Activated CD4-positive, alpha-beta T cell treated with anti-CD3 and anti-CD28 coated beads for 36 hours (primary cell): ENCODE measurements at regions not wholly inside any gene's neighbourhood (a gene's known extent, or its start where the extent isn't known, plus 50 kb on each side); places are given as distances from the start of the nearest gene placed in this dataset.

Source experiments
- ATAC-seq: fragments of 200-7000 bp; cut with Tn5 transposase; one replicate; pipeline ENCODE4 v1.10.0; 2021; ENCODE audit warnings: mild to moderate bottlenecking, moderate library complexity
- CTCF ChIA-PET: fragments of 350-600 bp; sonication (Branson Sonifier 250); formaldehyde crosslinking; loops from one replicate; lab custom pipeline; 2021; ENCODE audit warnings: antibody characterized with exemption; lab: Charles Lee
- POLR2A ChIA-PET: fragments of 350-600 bp; sonication (Branson Sonifier 250); formaldehyde crosslinking; loops from one replicate; lab custom pipeline; 2021; ENCODE audit warnings: antibody characterized with exemption, inconsistent platforms; lab: Charles Lee
- DNase-seq: peaks from one replicate; pipeline ENCODE4 v3.0.0-alpha.2; 2020
- H3K27ac Mint-ChIP-seq: one replicate; pipeline ENCODE4 v1.8.0; 2021; ENCODE audit warnings: mixed read lengths
- H3K27me3 Mint-ChIP-seq: one replicate; pipeline ENCODE4 v1.8.0; 2021; ENCODE audit warnings: mixed read lengths
- H3K36me3 Mint-ChIP-seq: one replicate; pipeline ENCODE4 v1.8.0; 2021; ENCODE audit warnings: low read depth, mixed read lengths
- H3K4me1 Mint-ChIP-seq: one replicate; pipeline ENCODE4 v1.8.0; 2021; ENCODE audit warnings: mixed read lengths
- H3K4me3 Mint-ChIP-seq: one replicate; pipeline ENCODE4 v1.8.0; 2021; ENCODE audit warnings: mild to moderate bottlenecking, moderate library complexity, mixed read lengths
- H3K9me3 Mint-ChIP-seq: one replicate; pipeline ENCODE4 v1.8.0; 2021; ENCODE audit warnings: low read depth, mixed read lengths
- intact Hi-C, 2 experiments: fragments of 100-400 bp; cut with DNase I in 1 of 2; cut with micrococcal nuclease in 1 of 2; formaldehyde crosslinking; loops; one replicate each; pipeline versions ENCODE4 v1.14.2 to v1.15.1; 2022 to 2024; cut with DNase I, micrococcal nuclease

DNA sequence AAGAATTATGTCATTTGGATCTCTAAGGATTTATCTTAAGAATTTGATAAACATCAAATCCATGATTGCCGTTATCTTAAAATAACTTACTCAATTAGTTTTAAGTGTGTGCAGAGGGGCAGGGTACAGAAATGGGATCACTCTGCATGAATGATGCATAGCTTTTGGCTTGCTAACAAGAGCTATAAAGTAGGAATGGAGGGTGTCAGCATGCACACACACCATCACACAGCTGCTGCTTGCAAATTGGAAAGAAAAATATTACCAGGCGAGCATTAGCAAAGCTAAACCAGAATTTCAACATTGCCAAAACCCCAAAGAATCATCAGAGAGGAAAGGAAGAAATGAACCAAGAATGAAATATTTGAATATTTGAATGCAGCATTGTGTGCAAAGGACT lies 580.6 kb downstream of the LMO7 start:
- intact Hi-C loops = no loop called here
- Mint-ChIP-seq H3K36me3 (no peaks in the 10 kb centered on the region), H3K4me1 (no peaks in the 10 kb centered on the region), H3K9me3 (no peaks in the 10 kb centered on the region), H3K4me3 (no peak overlapping the region), H3K27ac (no peak overlapping the region), H3K27me3 (no peaks in the 10 kb centered on the region)
- DNase-seq = no peak
- ATAC-seq = no peak
- ChIA-PET CTCF (no interaction called here), POLR2A (interaction anchor here (0.5 kb wide), 1 partner anchor 16 kb away, joined by 5 read pairs; no protein-coding TSS in a partner anchor)

DNA sequence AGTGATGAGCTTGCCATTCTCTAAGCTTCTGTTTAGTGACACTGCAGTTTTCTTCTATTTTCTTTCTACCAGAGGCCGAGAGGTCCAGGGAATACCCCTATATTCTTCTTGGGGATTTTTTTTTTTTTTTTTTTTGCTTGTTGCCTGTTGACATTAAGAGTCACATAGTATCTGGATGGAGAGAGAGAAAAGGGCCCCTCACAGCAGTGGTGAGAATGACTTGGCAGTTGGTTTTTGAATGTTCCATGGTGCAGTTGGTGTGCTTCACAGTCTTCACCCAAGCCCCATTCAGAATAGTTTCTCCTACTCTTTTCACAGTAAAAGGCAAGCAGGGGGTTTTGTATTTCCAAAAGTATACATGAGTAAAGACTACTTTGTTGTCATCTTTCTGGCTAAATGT lies 577.9 kb downstream of the LMO7 start:
- DNase-seq (no peak), ATAC-seq (no peak)
- ChIA-PET POLR2A (interaction anchor here (0.6 kb wide), 1 partner anchor 327 kb away, joined by 3 read pairs; no protein-coding TSS in a partner anchor), CTCF (no interaction called here)
- Mint-ChIP-seq H3K4me1 (no peaks in the 10 kb centered on the region), H3K4me3 (no peak overlapping the region), H3K27me3 (no peaks in the 10 kb centered on the region), H3K27ac (no peak overlapping the region), H3K9me3 (no peaks in the 10 kb centered on the region), H3K36me3 (no peaks in the 10 kb centered on the region)
- intact Hi-C loops = no loop called here

- no peak overlapping the region for H3K27ac Mint-ChIP-seq
- POLR2A ChIA-PET = interaction anchor here (0.6 kb wide), 1 partner anchor 326 kb away, joined by 3 read pairs; no protein-coding TSS in a partner anchor
- no peaks in the 10 kb centered on the region for H3K36me3 Mint-ChIP-seq
- no peaks in the 10 kb centered on the region for H3K9me3 Mint-ChIP-seq
- DNase-seq = no peak
- CTCF ChIA-PET = no interaction called here
- ATAC-seq = no peak
- intact Hi-C loops = no loop called here
- H3K27me3 Mint-ChIP-seq = no peaks in the 10 kb centered on the region
- H3K4me1 Mint-ChIP-seq = no peaks in the 10 kb centered on the region
- H3K4me3 Mint-ChIP-seq = no peak overlapping the region
These were observed 577.3 kb downstream of the LMO7 start for GRCh38 chr13:76213423-76213904.

DNA sequence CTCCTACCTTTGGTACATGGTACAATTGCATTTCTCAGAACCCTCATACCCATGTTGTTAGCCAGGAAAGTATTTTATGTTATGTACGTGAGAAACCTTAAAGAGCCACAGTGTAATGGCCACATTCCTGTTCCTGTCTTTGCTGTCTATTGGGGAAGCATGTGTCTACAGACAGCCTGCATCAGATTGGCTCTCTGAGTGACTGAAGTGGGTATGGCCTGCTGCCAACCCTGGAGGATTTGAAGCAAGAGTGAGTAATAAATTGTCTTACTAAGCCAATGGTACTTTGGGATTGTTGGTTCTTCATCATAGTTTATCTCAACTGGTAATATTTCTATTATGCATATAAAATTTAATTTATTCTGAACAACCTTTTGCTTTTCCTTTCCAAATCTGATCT lies 574.1 kb downstream of the LMO7 start:
- Mint-ChIP-seq H3K27ac (no peak overlapping the region), H3K4me3 (no peak overlapping the region), H3K9me3 (no peaks in the 10 kb centered on the region), H3K4me1 (no peaks in the 10 kb centered on the region), H3K27me3 (no peaks in the 10 kb centered on the region), H3K36me3 (no peaks in the 10 kb centered on the region)
- DNase-seq = no peak
- intact Hi-C loops = no loop called here
- ChIA-PET CTCF (interaction anchor here (0.8 to 1.1 kb wide), 2 partner anchors 10 to 17 kb away, joined by 3 read pairs; no protein-coding TSS in a partner anchor), POLR2A (no interaction called here)
- no peak for ATAC-seq

- POLR2A ChIA-PET = no interaction called here
- no peak for ATAC-seq
- CTCF ChIA-PET = no interaction called here
- no peak overlapping the region for H3K4me3 Mint-ChIP-seq
- no peak overlapping the region for H3K27ac Mint-ChIP-seq
- intact Hi-C loops = no loop called here
- no peaks in the 10 kb centered on the region for H3K9me3 Mint-ChIP-seq
- H3K27me3 Mint-ChIP-seq = peaks cover 2% of the 10 kb centered on the region
- no peaks in the 10 kb centered on the region for H3K4me1 Mint-ChIP-seq
- no peaks in the 10 kb centered on the region for H3K36me3 Mint-ChIP-seq
- no peak for DNase-seq
These were observed 562.5 kb downstream of the LMO7 start for GRCh38 chr13:76198568-76199163.

DNA sequence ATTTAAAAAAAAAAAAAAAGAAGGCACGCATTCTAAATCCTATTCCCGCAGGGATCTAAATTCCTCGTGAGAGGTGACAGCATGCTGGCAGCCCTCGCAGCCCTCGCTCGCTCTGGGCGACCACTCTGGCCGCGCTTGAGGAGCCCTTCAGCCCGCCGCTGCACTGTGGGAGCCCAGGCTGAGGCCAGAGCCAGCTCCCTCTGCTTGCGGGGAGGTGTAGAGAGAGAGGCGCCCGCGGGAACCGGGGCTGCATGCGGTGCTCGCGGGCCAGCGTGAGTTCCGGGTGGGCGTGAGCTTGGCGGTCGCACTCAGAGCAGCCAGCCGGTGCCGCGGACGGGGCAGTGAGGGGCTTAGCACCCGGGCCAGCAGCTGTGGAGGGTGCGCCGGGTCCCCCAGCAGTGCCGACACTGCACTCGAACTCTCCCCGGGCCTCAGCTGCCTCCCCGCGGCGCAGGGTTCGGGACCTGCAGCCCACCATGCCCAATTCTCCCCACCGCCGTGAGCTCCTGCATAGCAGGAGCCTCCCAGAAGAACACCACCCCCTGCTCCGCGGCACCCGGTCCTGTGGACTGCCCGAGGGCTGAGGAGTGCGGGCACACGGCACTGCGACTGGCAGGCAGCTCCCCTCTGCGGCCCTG lies 553.9 kb downstream of the LMO7 start:
- intact Hi-C loops = no loop called here
- H3K4me3 Mint-ChIP-seq = no peak overlapping the region
- CTCF ChIA-PET = no interaction called here
- H3K4me1 Mint-ChIP-seq = no peaks in the 10 kb centered on the region
- POLR2A ChIA-PET = no interaction called here
- no peak overlapping the region for H3K27ac Mint-ChIP-seq
- no peaks in the 10 kb centered on the region for H3K9me3 Mint-ChIP-seq
- no peaks in the 10 kb centered on the region for H3K36me3 Mint-ChIP-seq
- no peak for ATAC-seq
- peaks cover 2% of the 10 kb centered on the region for H3K27me3 Mint-ChIP-seq
- no peak for DNase-seq

- Mint-ChIP-seq H3K9me3 (no peaks in the 10 kb centered on the region), H3K4me1 (no peaks in the 10 kb centered on the region), H3K36me3 (no peaks in the 10 kb centered on the region), H3K4me3 (no peak overlapping the region), H3K27me3 (no peaks in the 10 kb centered on the region), H3K27ac (no peak overlapping the region)
- CTCF ChIA-PET = no interaction called here
- no peak for ATAC-seq
- POLR2A ChIA-PET = no interaction called here
- DNase-seq = no peak
- intact Hi-C loops = no loop called here
These were observed 540.0 kb downstream of the LMO7 start for GRCh38 chr13:76175961-76176725.

GRCh38 chr13:76168661-76169060 lies 532.5 kb downstream of the LMO7 start:
- Mint-ChIP-seq H3K4me3 (no peak overlapping the region), H3K36me3 (no peaks in the 10 kb centered on the region), H3K27ac (no peak overlapping the region), H3K4me1 (no peaks in the 10 kb centered on the region), H3K9me3 (no peaks in the 10 kb centered on the region), H3K27me3 (peaks cover 4% of the 10 kb centered on the region)
- no peak for ATAC-seq
- intact Hi-C loops = no loop called here
- POLR2A ChIA-PET = no interaction called here
- CTCF ChIA-PET = interaction anchor here (1.0 kb wide), 1 partner anchor 267 kb away, joined by 4 read pairs; no protein-coding TSS in a partner anchor
- no peak for DNase-seq

DNA sequence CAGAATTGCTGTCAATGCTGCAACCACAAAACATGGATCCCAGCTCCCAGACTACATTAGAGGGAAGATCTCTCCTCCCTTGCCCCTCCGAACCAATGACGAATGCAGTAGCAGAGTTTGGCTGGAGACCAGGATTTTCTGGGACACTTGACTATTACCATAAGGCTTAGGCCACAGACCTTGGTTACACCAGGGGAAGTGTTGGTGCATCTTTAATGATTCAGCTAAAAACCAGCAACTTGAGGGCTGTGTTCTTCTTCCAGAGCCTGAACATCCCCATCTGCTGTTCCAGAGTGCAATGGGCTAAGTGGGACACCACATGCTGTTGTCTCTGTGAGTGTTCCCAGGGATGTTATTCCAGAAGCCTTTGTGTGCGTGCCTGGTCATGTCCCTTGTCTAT lies 528.2 kb downstream of the LMO7 start:
- intact Hi-C loops = no loop called here
- ChIA-PET POLR2A (interaction anchor here (0.6 kb wide), 1 partner anchor 744 kb away, joined by 3 read pairs; no protein-coding TSS in a partner anchor), CTCF (no interaction called here)
- ATAC-seq (no peak), DNase-seq (no peak)
- H3K36me3 Mint-ChIP-seq = no peaks in the 10 kb centered on the region
- H3K4me3 Mint-ChIP-seq = no peak overlapping the region
- peaks cover 4% of the 10 kb centered on the region for H3K27me3 Mint-ChIP-seq
- no peaks in the 10 kb centered on the region for H3K9me3 Mint-ChIP-seq
- no peak overlapping the region for H3K27ac Mint-ChIP-seq
- H3K4me1 Mint-ChIP-seq = no peaks in the 10 kb centered on the region

DNA sequence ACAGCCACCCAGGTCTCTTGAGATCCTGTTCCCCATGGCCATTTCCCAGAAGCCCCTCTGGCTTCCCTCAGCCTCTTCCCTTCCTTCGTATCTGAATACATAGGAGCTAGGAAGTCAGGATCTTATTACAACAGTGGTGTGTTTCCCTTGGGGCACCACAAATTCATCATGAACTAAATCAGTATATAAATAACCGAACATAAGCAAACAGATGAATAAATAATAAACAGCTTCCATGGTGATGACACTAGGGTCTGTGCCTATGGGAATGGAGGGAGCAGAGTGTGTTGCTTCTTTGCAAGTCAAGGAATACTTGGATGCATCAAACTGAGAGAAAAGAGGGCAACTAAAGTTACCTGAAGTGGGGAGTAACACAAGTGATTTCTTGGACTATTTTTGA lies 527.6 kb downstream of the LMO7 start:
- no peak overlapping the region for H3K4me3 Mint-ChIP-seq
- H3K9me3 Mint-ChIP-seq = no peaks in the 10 kb centered on the region
- ATAC-seq (no peak), DNase-seq (no peak)
- H3K36me3 Mint-ChIP-seq = no peaks in the 10 kb centered on the region
- ChIA-PET POLR2A (interaction anchor here (0.6 kb wide), 1 partner anchor 744 kb away, joined by 3 read pairs; no protein-coding TSS in a partner anchor), CTCF (no interaction called here)
- no peaks in the 10 kb centered on the region for H3K4me1 Mint-ChIP-seq
- H3K27ac Mint-ChIP-seq = no peak overlapping the region
- intact Hi-C loops = no loop called here
- H3K27me3 Mint-ChIP-seq = peaks cover 2% of the 10 kb centered on the region

- no peaks in the 10 kb centered on the region for H3K9me3 Mint-ChIP-seq
- intact Hi-C loops = no loop called here
- no peaks in the 10 kb centered on the region for H3K4me1 Mint-ChIP-seq
- no peaks in the 10 kb centered on the region for H3K36me3 Mint-ChIP-seq
- H3K4me3 Mint-ChIP-seq = no peak overlapping the region
- DNase-seq (no peak), ATAC-seq (no peak)
- CTCF ChIA-PET = no interaction called here
- no peak overlapping the region for H3K27ac Mint-ChIP-seq
- no peaks in the 10 kb centered on the region for H3K27me3 Mint-ChIP-seq
- POLR2A ChIA-PET = interaction anchor here (0.6 kb wide), 1 partner anchor 333 kb away, joined by 3 read pairs; no protein-coding TSS in a partner anchor
These were observed 525.1 kb downstream of the LMO7 start for GRCh38 chr13:76160961-76161925.
